GM12891 (cell line): ENCODE measurements at regions not wholly inside any gene's neighbourhood (a gene's known extent, or its start where the extent isn't known, plus 50 kb on each side); places are given as distances from the start of the nearest gene placed in this dataset.

Experiments
- DNase-seq: peaks from one replicate; pipeline ENCODE4 v3.0.0; 2011; ENCODE audit warnings: low spot score; ENCODE audit not compliant: insufficient read length
- FAIRE-seq: peaks from 2 replicates; lab custom pipeline; 2011; peaks lifted over from hg19 to GRCh38; lab: Jason Lieb, UNC
- PAX5 ChIP-seq: IDR thresholded peaks from 2 replicates; pipeline ENCODE4 v1.6.1; 2011; ENCODE audit warnings: low read length, moderate library complexity, mild to moderate bottlenecking; ENCODE audit not compliant: insufficient read depth, severe bottlenecking
- POLR2A ChIP-seq: IDR thresholded peaks from 2 replicates; pipeline ENCODE4 v1.6.1; 2011; ENCODE audit warnings: low read depth, low read length, control low read depth
- POLR2AphosphoS5 ChIP-seq: IDR thresholded peaks from 2 replicates; pipeline ENCODE4 v1.6.1; 2011; ENCODE audit warnings: low read depth, low read length, control low read depth
- POU2F2 ChIP-seq: IDR thresholded peaks from 2 replicates; pipeline ENCODE4 v1.6.1; 2011; ENCODE audit warnings: low read depth, mild to moderate bottlenecking, control low read depth, low read length, moderate library complexity
- SPI1 ChIP-seq: IDR thresholded peaks from 2 replicates; pipeline ENCODE4 v1.6.1; 2011; ENCODE audit warnings: low read depth, low read length, control low read depth
- TAF1 ChIP-seq: IDR thresholded peaks from 2 replicates; pipeline ENCODE4 v1.6.1; 2011; ENCODE audit warnings: low read depth, low read length, control low read depth

DNA sequence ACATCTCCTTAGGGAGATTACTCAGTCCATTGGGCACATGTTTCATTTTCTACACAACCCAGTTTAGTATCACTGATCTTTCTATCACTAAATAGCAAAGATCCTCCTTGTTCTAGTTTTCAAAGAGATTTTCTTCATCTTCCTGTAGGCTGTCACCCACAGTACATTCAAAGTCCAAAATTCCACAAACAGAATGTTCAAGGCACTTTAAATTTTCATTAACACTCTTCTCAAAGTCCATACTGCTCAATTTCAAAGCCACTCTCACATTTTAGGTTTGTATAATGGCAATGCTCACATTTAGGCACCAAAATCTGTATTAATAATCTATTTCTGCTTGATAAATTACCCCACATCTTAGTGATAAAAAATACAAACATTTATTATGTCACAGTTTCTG lies 152.8 kb downstream of the FSIP2 start:
- FAIRE-seq = no peak
- no peak for TF ChIP-seq TAF1
- no peak for TF ChIP-seq PAX5
- TF ChIP-seq POLR2AphosphoS5 = no peak
- no peak for TF ChIP-seq SPI1
- TF ChIP-seq POLR2A = no peak
- TF ChIP-seq POU2F2 = no peak

GRCh38 chr2:185891804-185892411 lies 153.3 kb downstream of the FSIP2 start:
- FAIRE-seq (no peak), DNase-seq (no peak)
- TF ChIP-seq TAF1 (no peak), POLR2A (no peak), SPI1 (no peak), POLR2AphosphoS5 (no peak), PAX5 (no peak), POU2F2 (no peak)

More for the DNA sequence above, 152.8 kb downstream of the FSIP2 start:
- DNase-seq = no peak

DNA sequence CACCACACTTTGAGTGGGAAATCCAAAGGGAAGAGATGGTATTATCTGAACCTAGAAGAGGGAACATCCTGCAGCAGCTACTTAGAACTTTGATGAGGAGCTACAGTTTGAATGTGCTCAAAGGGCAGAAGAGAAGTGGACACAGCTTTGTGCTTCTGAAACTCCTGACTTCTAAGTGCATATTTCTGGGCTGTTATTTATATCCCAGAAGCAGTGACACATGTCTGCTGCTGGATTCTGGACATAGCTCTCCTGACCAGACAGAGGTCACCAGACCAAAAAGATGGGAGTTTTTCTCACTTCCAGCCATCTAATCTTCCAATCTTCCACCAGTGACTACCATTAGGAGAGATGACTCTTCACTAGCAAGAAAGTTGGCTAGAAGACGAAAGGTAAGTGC lies 153.9 kb downstream of the FSIP2 start:
- TF ChIP-seq POLR2AphosphoS5 = no peak
- no peak for TF ChIP-seq TAF1
- TF ChIP-seq PAX5 = no peak
- TF ChIP-seq SPI1 = no peak
- no peak for TF ChIP-seq POU2F2
- TF ChIP-seq POLR2A = no peak
- DNase-seq (no peak), FAIRE-seq (no peak)

DNA sequence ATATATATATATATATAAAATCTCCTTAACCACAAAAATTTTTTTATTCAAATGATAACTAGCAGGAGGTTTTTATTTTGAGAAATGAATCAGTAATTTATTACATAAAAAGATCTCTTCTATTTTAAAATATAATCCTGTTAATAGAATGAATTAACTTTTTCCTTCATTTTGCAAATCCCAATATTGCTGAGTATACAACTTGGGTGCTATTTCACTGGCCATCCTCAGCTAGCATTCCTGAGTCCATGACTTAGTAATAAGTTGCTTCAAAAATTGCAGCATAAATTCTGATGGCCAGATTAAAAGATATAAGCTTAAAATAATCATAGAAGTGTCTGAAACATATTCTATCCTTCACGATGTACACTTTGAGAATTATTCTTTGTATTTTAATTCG lies 155.6 kb downstream of the FSIP2 start:
- TF ChIP-seq POLR2A = no peak
- TF ChIP-seq TAF1 = no peak
- TF ChIP-seq PAX5 = no peak
- no peak for TF ChIP-seq SPI1
- no peak for TF ChIP-seq POU2F2
- no peak for TF ChIP-seq POLR2AphosphoS5
- FAIRE-seq (no peak), DNase-seq (no peak)

DNA sequence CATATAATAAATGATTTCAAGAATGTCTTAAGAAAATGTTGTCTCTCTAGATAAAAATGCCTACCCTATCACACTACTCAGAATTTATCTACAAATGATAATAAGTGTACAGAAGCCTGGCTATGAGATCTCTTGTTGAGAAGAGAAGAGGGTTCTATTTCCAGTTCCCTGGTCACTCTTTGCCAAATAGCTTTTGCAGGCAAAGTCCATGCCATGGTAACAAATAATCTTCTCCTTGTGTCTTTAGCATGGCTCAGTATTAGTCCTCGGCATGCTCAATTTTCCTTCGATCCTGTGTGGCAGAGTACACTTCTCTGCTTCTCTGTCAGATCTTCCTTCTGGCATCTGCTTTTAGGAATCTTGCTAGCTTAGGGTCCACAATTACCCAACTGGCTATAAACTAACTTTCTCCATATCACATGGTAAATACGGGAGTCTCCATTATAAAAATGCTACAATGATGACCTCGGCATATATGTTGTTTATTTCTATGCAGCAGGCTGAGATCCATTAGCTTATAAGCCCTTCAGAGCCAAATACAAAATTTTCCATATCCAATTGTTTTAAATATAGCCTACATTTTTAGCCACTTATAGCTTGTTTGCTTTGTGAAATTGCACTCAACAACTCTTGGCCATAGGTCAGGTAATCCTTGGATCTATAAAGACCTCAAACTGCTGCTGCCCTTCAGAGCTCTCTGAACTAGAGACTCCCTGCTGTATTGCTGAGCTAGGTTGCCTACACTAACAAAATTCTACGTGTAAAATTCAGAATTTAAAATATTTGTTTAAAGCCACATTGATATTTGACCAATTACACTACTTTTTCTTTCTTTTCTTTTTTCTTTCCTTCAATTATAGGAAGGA lies 157.5 kb downstream of the FSIP2 start:
- FAIRE-seq (no peak), DNase-seq (no peak)
- TF ChIP-seq TAF1 (no peak), PAX5 (no peak), POLR2AphosphoS5 (no peak), SPI1 (no peak), POU2F2 (no peak), POLR2A (no peak)

- TF ChIP-seq POU2F2 = no peak
- TF ChIP-seq POLR2A = no peak
- no peak for TF ChIP-seq POLR2AphosphoS5
- TF ChIP-seq PAX5 = no peak
- no peak for TF ChIP-seq SPI1
- no peak for TF ChIP-seq TAF1
- no peak for DNase-seq
- FAIRE-seq = no peak
These were observed 160.8 kb downstream of the FSIP2 start for GRCh38 chr2:185899366-185899765.

- TF ChIP-seq POLR2AphosphoS5 (no peak), POU2F2 (no peak), TAF1 (no peak), PAX5 (no peak), SPI1 (no peak), POLR2A (no peak)
- no peak for FAIRE-seq
These were observed 180.6 kb downstream of the FSIP2 start for GRCh38 chr2:185919155-185919554.

DNA sequence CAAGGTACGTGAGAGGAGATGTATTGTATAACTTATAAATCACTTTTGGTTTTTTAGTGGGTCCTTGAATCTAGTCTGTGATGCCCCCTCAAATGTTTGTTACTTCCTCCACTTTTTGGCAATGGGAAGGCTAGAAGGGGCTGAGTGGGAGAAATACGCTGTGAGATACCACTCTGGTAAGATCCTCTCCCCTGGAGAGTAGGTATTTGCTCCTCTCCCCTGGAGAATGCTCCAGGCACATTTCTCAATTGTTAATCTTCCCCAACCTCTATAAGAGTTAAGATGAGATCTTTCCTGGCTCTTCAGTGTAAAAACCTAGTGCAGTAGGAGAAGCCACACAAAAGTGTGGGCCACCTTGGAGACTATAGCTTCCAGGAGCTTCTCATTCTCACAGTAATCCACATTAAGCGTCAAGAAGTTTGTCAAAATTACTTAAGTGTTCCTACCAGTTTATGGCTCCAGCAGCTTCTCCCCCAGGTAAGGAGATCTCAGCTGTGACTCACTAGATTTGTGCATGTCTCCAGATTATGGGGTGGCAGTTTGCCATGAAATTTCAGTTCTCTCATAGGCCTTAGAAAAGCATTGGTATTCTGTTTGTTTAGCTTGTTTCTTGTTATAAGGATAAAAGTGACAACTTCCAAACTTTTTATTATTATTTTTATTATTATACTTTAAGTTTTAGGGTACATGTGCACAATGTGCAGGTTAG lies 182.6 kb downstream of the FSIP2 start:
- FAIRE-seq = no peak

More at GRCh38 chr2:185919155-185919554, 180.6 kb downstream of the FSIP2 start:
- no peak for DNase-seq

More for the DNA sequence above, 182.6 kb downstream of the FSIP2 start:
- no peak for TF ChIP-seq POU2F2
- no peak for TF ChIP-seq SPI1
- no peak for TF ChIP-seq PAX5
- TF ChIP-seq TAF1 = no peak
- no peak for TF ChIP-seq POLR2A
- TF ChIP-seq POLR2AphosphoS5 = no peak
- no peak for DNase-seq
